D721Med (cell line): ENCODE measurements at regions not wholly inside any gene's neighbourhood (a gene's known extent, or its start where the extent isn't known, plus 50 kb on each side); places are given as distances from the start of the nearest gene placed in this dataset.
"Not testable (repeated sequence)": the region's sequence is repeated elsewhere in the genome, so short reads cannot be mapped to it uniquely, and the experiment has no call there.

Source experiments
- DNase-seq: peaks from one replicate; pipeline ENCODE4 v3.0.0; 2011; ENCODE audit warnings: low spot score; ENCODE audit not compliant: insufficient read length
- FAIRE-seq: peaks from 2 replicates; lab custom pipeline; 2011; peaks lifted over from hg19 to GRCh38; lab: Jason Lieb, UNC
- CTCF ChIP-seq: IDR thresholded peaks from 2 replicates; pipeline ENCODE4 v1.5.1; 2012; ENCODE audit warnings: mild to moderate bottlenecking, control low read depth; ENCODE audit not compliant: insufficient read depth; ENCODE audit errors: missing control alignments

- no peak for DNase-seq
- FAIRE-seq, result no peak
- no peak for TF ChIP-seq CTCF
Observed at GRCh38 chr1:234768171-234768568, 158.2 kb upstream of the IRF2BP2 start.

DNA sequence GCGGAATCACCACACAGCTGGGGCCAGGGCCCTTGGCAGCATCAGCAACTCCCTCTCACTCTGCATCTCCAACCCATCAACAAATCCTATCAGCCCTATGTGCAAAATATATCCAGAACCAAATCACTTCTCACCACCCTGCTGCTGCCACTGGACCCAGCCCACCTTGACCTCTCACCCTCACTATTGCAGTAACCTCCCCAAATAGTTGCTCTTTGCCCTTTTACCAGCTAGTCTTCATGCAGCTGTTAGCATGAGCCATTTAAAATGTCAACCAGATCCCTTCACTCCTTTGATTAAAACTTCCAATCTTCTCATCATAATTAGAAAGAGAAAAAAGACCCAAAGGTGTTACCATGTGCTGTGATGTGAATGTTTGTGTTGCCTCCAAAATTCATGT lies 155.7 kb upstream of the IRF2BP2 start:
- no peak for TF ChIP-seq CTCF
- FAIRE-seq (no peak), DNase-seq (no peak)

GRCh38 chr1:234765181-234765580 lies 155.2 kb upstream of the IRF2BP2 start:
- no peak for FAIRE-seq
- no peak for DNase-seq
- no peak for TF ChIP-seq CTCF

GRCh38 chr1:234763910-234764309 lies 153.9 kb upstream of the IRF2BP2 start:
- no peak for FAIRE-seq
- TF ChIP-seq CTCF, result no peak
- no peak for DNase-seq

DNA sequence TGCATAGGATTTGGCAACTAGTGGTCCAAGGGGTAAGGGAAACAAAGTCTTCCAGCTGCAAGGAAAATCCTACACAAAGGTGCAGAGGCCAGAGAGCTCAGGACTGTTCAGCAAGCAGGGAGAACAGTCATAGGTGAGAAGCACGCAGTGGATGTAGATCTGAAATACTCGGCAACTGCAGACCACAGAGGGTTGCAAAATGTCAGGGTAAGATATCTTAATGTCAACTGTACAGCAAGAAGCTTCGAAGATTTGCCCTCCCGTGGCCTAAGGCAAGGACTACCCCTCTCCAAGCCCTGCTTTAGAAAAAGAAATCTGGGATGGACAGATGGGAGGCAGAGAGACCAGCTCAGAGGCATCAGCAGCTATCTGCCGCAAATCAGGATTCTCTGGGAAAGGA lies 153.4 kb upstream of the IRF2BP2 start:
- FAIRE-seq, result no peak
- no peak for DNase-seq
- no peak for TF ChIP-seq CTCF

GRCh38 chr1:234762127-234762526 lies 152.1 kb upstream of the IRF2BP2 start:
- DNase-seq, FAIRE-seq: not testable (repeated sequence)

DNA sequence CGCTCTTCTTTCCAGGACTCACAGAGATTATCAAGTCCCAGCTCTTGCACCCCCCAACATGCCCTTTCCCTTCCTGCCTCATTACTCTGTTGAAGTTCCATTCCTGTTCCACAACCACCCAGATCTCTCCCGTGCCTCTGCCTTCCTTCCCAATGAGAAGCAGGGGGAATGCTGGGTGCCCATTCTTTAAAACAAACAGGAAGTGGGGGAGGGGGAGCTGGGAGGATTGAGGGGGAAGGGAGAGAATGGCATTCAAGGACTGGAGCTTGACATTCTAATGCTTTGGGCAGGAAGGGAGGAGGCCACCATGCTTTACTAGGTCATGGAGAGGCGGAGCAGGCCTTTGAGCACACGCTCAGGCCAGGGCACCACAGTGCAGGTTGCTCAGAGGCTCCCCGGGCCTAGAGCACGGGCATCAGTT lies 150.3 kb upstream of the IRF2BP2 start:
- FAIRE-seq (no peak), DNase-seq (no peak)

More for the DNA sequence above, 150.3 kb upstream of the IRF2BP2 start:
- TF ChIP-seq CTCF, result no peak
